Esophagus squamous epithelium (tissue), 5 donors: ENCODE measurements at regions not wholly inside any gene's neighbourhood (a gene's known extent, or its start where the extent isn't known, plus 50 kb on each side); places are given as distances from the start of the nearest gene placed in this dataset.

Experiments
- DNase-seq: peaks from one replicate; lab custom pipeline; 2025; lab: John Stamatoyannopoulos, UW
- H3K27ac ChIP-seq, 4 donors: fragments of 200-600 bp; sonication (generic); one replicate each; pipeline ENCODE4 v1.5.1; 2016 to 2019; ENCODE audit warnings: mild to moderate bottlenecking in 1 of 4
- H3K27me3 ChIP-seq, 4 donors: fragments of 200-600 bp; sonication (generic); 1 replicate in 3 of 4; 2 replicates in 1 of 4; pipeline versions ENCODE4 v1.5.1 to v1.6.0; 2017 to 2021; ENCODE audit warnings: antibody characterized with exemption in 1 of 4
- H3K36me3 ChIP-seq, 3 donors: fragments of 200-600 bp; sonication (generic); one replicate each; pipeline ENCODE4 v1.5.1; 2016 to 2019
- H3K4me1 ChIP-seq, 3 donors: fragments of 200-600 bp; sonication (generic); one replicate each; pipeline ENCODE4 v1.5.1; 2017 to 2019
- H3K4me3 ChIP-seq, 4 donors: fragments of 200-600 bp; sonication (generic); 1 replicate in 3 of 4; 2 replicates in 1 of 4; pipeline ENCODE4 v1.5.1; 2016 to 2019; ENCODE audit warnings: mild to moderate bottlenecking in 2 of 4, moderate library complexity in 1 of 4
- H3K9me3 ChIP-seq, 3 donors: fragments of 200-600 bp; sonication (generic); one replicate each; pipeline ENCODE4 v1.5.1; 2016 to 2019
- CTCF ChIP-seq, 6 experiments: fragments of 450-650 bp in 4 of 6; fragments of 200-600 bp in 2 of 6; sonication (generic) in 2 of 6; IDR thresholded peaks; one replicate each; pipeline ENCODE4 v1.5.1; 2016 to 2019; ENCODE audit warnings: antibody characterized with exemption in 6 of 6, mild to moderate bottlenecking in 4 of 6, moderate library complexity in 4 of 6
- POLR2A ChIP-seq, 4 donors: fragments of 450-650 bp; IDR thresholded peaks; one replicate each; pipeline ENCODE4 v1.6.1; 2017; ENCODE audit warnings: antibody characterized with exemption in 4 of 4, mild to moderate bottlenecking in 4 of 4, moderate library complexity in 3 of 4
- WGBS, 2 donors: methylation state at CpG; one replicate each; pipeline ENCODE4 v1.1.5; 2018; 5-methylcytosine and 5-hydroxymethylcytosine counted together
- intact Hi-C: fragments of 100-400 bp; cut with DNase I; formaldehyde crosslinking; loops from one replicate; pipeline ENCODE4 v1.15.0; 2022
- donor health status: DM: yes; HTN: yes; CAD: no.

GRCh38 chr1:219374636-219375035, 201.0 kb downstream of the LYPLAL1 start:
- no peak overlapping the region for H3K27ac ChIP-seq
- H3K4me1 ChIP-seq = no peaks in the 10 kb centered on the region
- intact Hi-C loops = no loop called here
- H3K4me3 ChIP-seq = no peak overlapping the region
- H3K9me3 ChIP-seq = no peaks in the 10 kb centered on the region
- WGBS, 2 donors = 59 to 77% methylated on average over 4 of the region's 4 CpGs
- DNase-seq = no peak
- no peaks in the 10 kb centered on the region for H3K36me3 ChIP-seq
- H3K27me3 ChIP-seq = no peaks in the 10 kb centered on the region
- TF ChIP-seq CTCF (IDR thresholded peaks at IDR 0.05) = no peak
- TF ChIP-seq POLR2A (IDR thresholded peaks at IDR 0.05) = no peak

GRCh38 chr1:219374046-219374566, 200.4 kb downstream of the LYPLAL1 start:
- WGBS, 2 donors = 68 to 86% methylated on average over 5 of the region's 5 CpGs
- Histone ChIP-seq H3K27ac (no peak overlapping the region), H3K9me3 (no peaks in the 10 kb centered on the region), H3K36me3 (no peaks in the 10 kb centered on the region), H3K27me3 (no peaks in the 10 kb centered on the region), H3K4me1 (no peaks in the 10 kb centered on the region), H3K4me3 (no peak overlapping the region)
- no peak for DNase-seq
- intact Hi-C loops = no loop called here
- TF ChIP-seq POLR2A (IDR thresholded peaks at IDR 0.05) (no peak), CTCF (IDR thresholded peaks at IDR 0.05) (no peak)

- Histone ChIP-seq H3K27me3 (no peaks in the 10 kb centered on the region), H3K4me1 (no peaks in the 10 kb centered on the region), H3K9me3 (no peaks in the 10 kb centered on the region), H3K27ac (no peak overlapping the region), H3K36me3 (no peaks in the 10 kb centered on the region), H3K4me3 (no peak overlapping the region)
- TF ChIP-seq POLR2A (IDR thresholded peaks at IDR 0.05) = no peak
- TF ChIP-seq CTCF (IDR thresholded peaks at IDR 0.05) = no peak
- DNase-seq = no peak
- intact Hi-C loops = no loop called here
- 69 to 75% methylated on average over 1 of the region's 1 CpG for WGBS, 2 donors
These were observed 199.9 kb downstream of the LYPLAL1 start for GRCh38 chr1:219373616-219373935.

DNA sequence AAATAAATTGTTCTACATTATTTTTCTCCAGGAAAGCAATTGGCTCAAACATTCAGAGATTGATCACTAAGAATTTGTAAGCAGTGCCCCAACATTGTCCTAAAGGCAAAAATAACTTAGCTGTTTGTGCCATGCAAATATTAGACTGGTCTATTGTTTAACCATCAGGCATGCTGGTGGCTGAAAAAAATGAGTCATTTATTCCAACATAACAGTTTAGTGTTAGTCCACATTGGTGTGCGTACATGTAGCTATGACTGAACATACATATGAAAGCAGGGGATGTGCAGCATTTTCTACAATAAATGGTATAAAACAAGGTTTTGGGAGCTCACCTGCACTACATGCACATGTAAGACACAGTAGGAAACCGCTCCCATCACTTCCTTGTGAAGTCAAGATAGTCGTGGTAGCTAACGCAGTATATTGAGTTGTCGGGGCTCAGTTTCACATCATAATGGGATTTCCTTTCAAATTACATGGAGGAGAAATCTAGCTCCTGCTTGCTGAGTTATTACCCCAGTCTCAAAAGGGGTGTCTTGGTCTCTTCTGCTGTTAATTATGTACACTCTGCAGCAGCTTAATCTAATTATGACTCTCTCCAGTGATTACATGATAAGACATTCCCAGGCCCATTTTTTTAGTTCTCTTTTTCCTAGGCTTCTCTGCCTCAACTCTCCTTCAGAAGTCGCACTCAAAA, 199.4 kb downstream of the LYPLAL1 start:
- TF ChIP-seq CTCF (IDR thresholded peaks at IDR 0.05) = no peak
- Histone ChIP-seq H3K4me3 (no peak overlapping the region), H3K9me3 (no peaks in the 10 kb centered on the region), H3K36me3 (no peaks in the 10 kb centered on the region), H3K27ac (no peak overlapping the region), H3K27me3 (no peaks in the 10 kb centered on the region), H3K4me1 (no peaks in the 10 kb centered on the region)
- no peak for DNase-seq
- WGBS, 2 donors = 93 to 96% methylated on average over 6 of the region's 6 CpGs
- intact Hi-C loops = no loop called here

DNA sequence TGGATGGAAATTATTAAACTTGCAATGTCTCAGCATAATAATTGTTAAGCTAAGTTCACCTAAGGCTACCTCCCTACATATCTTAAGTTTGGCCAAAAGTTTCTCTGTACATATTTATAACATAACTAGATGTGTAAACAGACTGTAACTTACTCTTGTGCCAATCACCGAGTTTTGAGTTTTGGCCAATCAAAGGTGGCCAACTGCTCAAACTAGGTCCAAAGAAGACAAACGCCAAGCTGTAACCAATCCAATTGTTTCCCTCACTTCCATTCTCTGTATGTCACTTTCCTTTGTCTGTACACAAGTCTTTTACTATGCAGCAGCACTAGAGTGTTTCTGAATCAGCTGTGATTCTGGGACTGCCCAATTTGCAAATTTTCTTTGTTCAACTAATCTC, 197.8 kb downstream of the LYPLAL1 start:
- Histone ChIP-seq H3K27ac (no peak overlapping the region), H3K4me3 (no peak overlapping the region), H3K36me3 (no peaks in the 10 kb centered on the region), H3K27me3 (no peaks in the 10 kb centered on the region), H3K9me3 (no peaks in the 10 kb centered on the region), H3K4me1 (no peaks in the 10 kb centered on the region)
- no peak for TF ChIP-seq CTCF (IDR thresholded peaks at IDR 0.05)
- no peak for TF ChIP-seq POLR2A (IDR thresholded peaks at IDR 0.05)
- intact Hi-C loops = no loop called here
- no peak for DNase-seq
- 59 to 76% methylated on average over 2 of the region's 2 CpGs for WGBS, 2 donors
